CD14-positive monocyte (primary cell): ENCODE measurements at regions not wholly inside any gene's neighbourhood (a gene's known extent, or its start where the extent isn't known, plus 50 kb on each side); places are given as distances from the start of the nearest gene placed in this dataset.

Experiments
- DNase-seq, 3 donors: peaks; one replicate each; pipeline ENCODE4 v3.0.0-alpha.2; 2011 to 2022
- H2AFZ ChIP-seq: 2 replicates; pipeline ENCODE4 v1.6.0; 2012; ENCODE audit warnings: mild to moderate bottlenecking, low read depth, low read length, inconsistent platforms; ENCODE audit not compliant: insufficient read depth, poor library complexity, severe bottlenecking
- H3K27ac ChIP-seq, 2 donors: 1 replicate in 1 of 2; 2 replicates in 1 of 2; pipeline ENCODE4 v1.5.1; 2012 to 2013; ENCODE audit warnings: low read length in 2 of 2, control low read depth in 1 of 2, inconsistent platforms in 1 of 2, low read depth in 1 of 2, mild to moderate bottlenecking in 1 of 2
- H3K27me3 ChIP-seq, 2 donors: one replicate each; pipeline versions ENCODE4 v1.6.0 to v1.6.1; 2011 to 2013; ENCODE audit warnings: low read length in 2 of 2; ENCODE audit not compliant: control insufficient read depth in 2 of 2, insufficient read depth in 2 of 2
- H3K36me3 ChIP-seq, 2 donors: replicated peaks in 1 of 2; 1 replicate in 1 of 2; 2 replicates in 1 of 2; pipeline versions ENCODE4 v1.5.1 to v1.6.1; 2012 to 2013; ENCODE audit warnings: low read length in 2 of 2, control low read depth in 1 of 2, inconsistent platforms in 1 of 2, mild to moderate bottlenecking in 1 of 2; ENCODE audit not compliant: insufficient read depth in 2 of 2, control insufficient read depth in 1 of 2
- H3K4me1 ChIP-seq, 2 donors: 1 replicate in 1 of 2; 2 replicates in 1 of 2; pipeline versions ENCODE4 v1.5.1 to v1.6.1; 2012 to 2013; ENCODE audit warnings: low read length in 2 of 2, control low read depth in 1 of 2, inconsistent platforms in 1 of 2, mild to moderate bottlenecking in 1 of 2, moderate library complexity in 1 of 2; ENCODE audit not compliant: insufficient read depth in 2 of 2, control insufficient read depth in 1 of 2
- H3K4me2 ChIP-seq: replicated peaks from 2 replicates; pipeline ENCODE3; 2012; ENCODE audit warnings: low read length, moderate library complexity, mild to moderate bottlenecking; ENCODE audit not compliant: poor library complexity, severe bottlenecking; ENCODE audit errors: extremely low read depth
- H3K4me3 ChIP-seq, 3 experiments: fragments of 200-600 bp in 1 of 3; sonication (generic) in 1 of 3; replicated peaks in 1 of 3; 1 replicate in 2 of 3; 2 replicates in 1 of 3; pipeline ENCODE4 v1.5.1; 2011 to 2013; ENCODE audit warnings: low read length in 3 of 3, mild to moderate bottlenecking in 3 of 3, control low read depth in 2 of 3, low read depth in 2 of 3, inconsistent platforms in 1 of 3, moderate library complexity in 1 of 3
- H3K79me2 ChIP-seq: 2 replicates; pipeline ENCODE4 v1.6.0; 2012; ENCODE audit warnings: mild to moderate bottlenecking, control low read depth, inconsistent platforms, low read length, moderate library complexity; ENCODE audit not compliant: insufficient read depth
- H3K9ac ChIP-seq: 2 replicates; pipeline ENCODE4 v1.6.0; 2017; ENCODE audit warnings: low read length, mild to moderate bottlenecking; ENCODE audit not compliant: insufficient read depth, poor library complexity, severe bottlenecking
- H3K9me3 ChIP-seq, 2 donors: replicated peaks in 1 of 2; 1 replicate in 1 of 2; 2 replicates in 1 of 2; pipeline versions ENCODE4 v1.5.1 to v1.6.1; 2012 to 2013; ENCODE audit warnings: low read length in 2 of 2, control low read depth in 1 of 2; ENCODE audit not compliant: control insufficient read depth in 1 of 2, insufficient read depth in 1 of 2
- H4K20me1 ChIP-seq: 2 replicates; pipeline ENCODE4 v1.6.0; 2012; ENCODE audit warnings: mild to moderate bottlenecking, low read length, control low read depth, moderate library complexity; ENCODE audit not compliant: insufficient read depth
- H3K27ac Mint-ChIP-seq, 7 donors: one replicate each; pipeline ENCODE4 v1.8.0; 2020; ENCODE audit warnings: mild to moderate bottlenecking in 7 of 7, mixed read lengths in 7 of 7, moderate library complexity in 6 of 7, inconsistent platforms in 2 of 7
- H3K27me3 Mint-ChIP-seq, 3 donors: one replicate each; pipeline ENCODE4 v1.8.0; 2021 to 2022; ENCODE audit warnings: low read depth in 3 of 3, mild to moderate bottlenecking in 3 of 3, mixed read lengths in 3 of 3, moderate library complexity in 3 of 3, inconsistent platforms in 1 of 3
- H3K36me3 Mint-ChIP-seq, 2 donors: one replicate each; pipeline ENCODE4 v1.8.0; 2020; ENCODE audit warnings: mixed read lengths in 2 of 2, inconsistent platforms in 1 of 2, mild to moderate bottlenecking in 1 of 2
- H3K4me1 Mint-ChIP-seq: one replicate; pipeline ENCODE4 v1.8.0; 2020; ENCODE audit warnings: mild to moderate bottlenecking, mixed read lengths
- H3K4me3 Mint-ChIP-seq, 2 donors: one replicate each; pipeline ENCODE4 v1.8.0; 2020; ENCODE audit warnings: mild to moderate bottlenecking in 2 of 2, mixed read lengths in 2 of 2, moderate library complexity in 1 of 2
- H3K9me3 Mint-ChIP-seq, 7 donors: one replicate each; pipeline ENCODE4 v1.8.0; 2020 to 2022; ENCODE audit warnings: mixed read lengths in 7 of 7, mild to moderate bottlenecking in 6 of 7, moderate library complexity in 6 of 7, inconsistent platforms in 2 of 7
- WGBS: methylation state at CpG from one replicate; pipeline ENCODE4 v1.1.5; 2013; ENCODE audit warnings: missing lambda C conversion rate; ENCODE audit not compliant: insufficient coverage; 5-methylcytosine and 5-hydroxymethylcytosine counted together
- intact Hi-C, 2 donors: fragments of 100-400 bp; cut with micrococcal nuclease; formaldehyde crosslinking; loops; one replicate each; pipeline versions ENCODE4 v1.15.0 to v1.15.1; 2023
- TF ChIP-seq, protein P1 (sequence below): fragments of 200-600 bp; IDR thresholded peaks from one replicate; pipeline ENCODE4 v1.8.0; 2022; ENCODE audit warnings: antibody characterized with exemption, mild to moderate bottlenecking

DNA sequence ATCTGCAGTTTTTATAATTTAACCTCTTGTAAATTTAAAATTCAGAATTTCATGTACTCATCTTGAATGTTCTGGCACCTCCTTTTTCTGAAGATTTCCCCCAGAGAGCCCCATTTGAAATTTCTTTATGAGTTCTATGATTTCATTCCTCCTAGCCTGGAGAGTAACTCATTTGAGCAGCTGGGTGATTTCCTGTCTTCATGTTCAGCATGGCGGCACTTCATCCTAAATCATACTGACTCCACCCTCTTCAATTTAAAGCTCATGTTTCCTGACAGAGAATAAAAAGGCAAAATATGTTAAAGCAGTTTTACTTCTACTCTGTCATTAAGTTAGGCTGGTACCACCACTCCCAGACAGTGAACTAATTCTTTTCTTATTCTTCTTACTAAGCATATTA, 250.9 kb upstream of the POU3F2 start:
- no peak overlapping the region for H3K4me3 Mint-ChIP-seq
- no peaks in the 10 kb centered on the region for H3K36me3 Mint-ChIP-seq
- intact Hi-C loops, result no loop called here

DNA sequence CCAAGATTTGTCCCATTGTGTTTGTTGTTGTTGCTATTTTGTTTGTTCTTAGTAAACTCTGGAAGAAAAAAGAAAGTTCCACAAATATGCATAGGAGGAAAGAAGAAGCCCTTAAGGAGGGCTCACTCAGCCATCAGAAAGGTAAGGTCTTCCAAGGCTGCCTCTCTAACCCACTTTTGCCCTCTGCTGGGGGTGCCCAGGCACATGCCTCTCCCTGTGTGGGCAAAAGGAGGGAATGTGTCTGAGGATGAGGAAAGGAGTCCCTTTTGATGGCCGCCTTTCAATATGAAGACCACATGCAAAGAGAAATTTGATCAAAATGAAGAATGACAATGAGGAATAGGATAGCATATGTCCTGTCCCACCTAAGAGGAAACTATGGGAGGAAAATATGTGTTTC, 248.2 kb upstream of the POU3F2 start:
- no peaks in the 10 kb centered on the region for H3K27me3 Mint-ChIP-seq
- TF ChIP-seq, protein P1, sequence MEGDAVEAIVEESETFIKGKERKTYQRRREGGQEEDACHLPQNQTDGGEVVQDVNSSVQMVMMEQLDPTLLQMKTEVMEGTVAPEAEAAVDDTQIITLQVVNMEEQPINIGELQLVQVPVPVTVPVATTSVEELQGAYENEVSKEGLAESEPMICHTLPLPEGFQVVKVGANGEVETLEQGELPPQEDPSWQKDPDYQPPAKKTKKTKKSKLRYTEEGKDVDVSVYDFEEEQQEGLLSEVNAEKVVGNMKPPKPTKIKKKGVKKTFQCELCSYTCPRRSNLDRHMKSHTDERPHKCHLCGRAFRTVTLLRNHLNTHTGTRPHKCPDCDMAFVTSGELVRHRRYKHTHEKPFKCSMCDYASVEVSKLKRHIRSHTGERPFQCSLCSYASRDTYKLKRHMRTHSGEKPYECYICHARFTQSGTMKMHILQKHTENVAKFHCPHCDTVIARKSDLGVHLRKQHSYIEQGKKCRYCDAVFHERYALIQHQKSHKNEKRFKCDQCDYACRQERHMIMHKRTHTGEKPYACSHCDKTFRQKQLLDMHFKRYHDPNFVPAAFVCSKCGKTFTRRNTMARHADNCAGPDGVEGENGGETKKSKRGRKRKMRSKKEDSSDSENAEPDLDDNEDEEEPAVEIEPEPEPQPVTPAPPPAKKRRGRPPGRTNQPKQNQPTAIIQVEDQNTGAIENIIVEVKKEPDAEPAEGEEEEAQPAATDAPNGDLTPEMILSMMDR, result no peak

More for the DNA sequence above, 250.9 kb upstream of the POU3F2 start:
- TF ChIP-seq, protein P1, result no peak
- Mint-ChIP-seq H3K9me3 (peaks cover 0 to 3% (median 0%) of the 10 kb centered on the region in 7 donors), H3K4me1 (no peaks in the 10 kb centered on the region), H3K27me3 (peaks cover 0 to 3% (median 1%) of the 10 kb centered on the region in 3 donors), H3K27ac (no peak overlapping the region)
- Histone ChIP-seq H3K4me2 (no peak overlapping the region), H3K79me2 (no peaks in the 10 kb centered on the region), H3K27me3 (no peaks in the 10 kb centered on the region), H4K20me1 (no peaks in the 10 kb centered on the region), H3K9ac (no peak overlapping the region), H3K4me1 (no peaks in the 10 kb centered on the region), H3K36me3 (no peaks in the 10 kb centered on the region), H3K27ac (no peak overlapping the region), H3K9me3 (no peaks in the 10 kb centered on the region), H2AFZ (no peak overlapping the region), H3K4me3 (no peak overlapping the region)
- no peak for DNase-seq
- WGBS, result no CpG with 5 or more reads among the region's 1 CpG

More for the DNA sequence above, 248.2 kb upstream of the POU3F2 start:
- H3K27ac ChIP-seq, result no peak overlapping the region
- H3K4me2 ChIP-seq, result no peak overlapping the region
- H3K79me2 ChIP-seq, result no peaks in the 10 kb centered on the region
- no peak overlapping the region for H2AFZ ChIP-seq
- no peak overlapping the region for H3K4me3 ChIP-seq
- H3K9me3 ChIP-seq, result no peaks in the 10 kb centered on the region
- no peaks in the 10 kb centered on the region for H3K27me3 ChIP-seq
- H3K36me3 Mint-ChIP-seq, result no peaks in the 10 kb centered on the region
- H4K20me1 ChIP-seq, result no peaks in the 10 kb centered on the region
- H3K27ac Mint-ChIP-seq, result no peak overlapping the region
- intact Hi-C loops, result no loop called here
- no peaks in the 10 kb centered on the region for H3K36me3 ChIP-seq
- no peak for DNase-seq
- H3K4me3 Mint-ChIP-seq, result no peak overlapping the region
- H3K9me3 Mint-ChIP-seq, result no peaks in the 10 kb centered on the region
- H3K9ac ChIP-seq, result no peak overlapping the region
- H3K4me1 ChIP-seq, result no peaks in the 10 kb centered on the region
- WGBS, result 0% methylated on average over 1 of the region's 1 CpG
- no peaks in the 10 kb centered on the region for H3K4me1 Mint-ChIP-seq
